Ramos (cell line): ENCODE measurements at regions not wholly inside any gene's neighbourhood (a gene's known extent, or its start where the extent isn't known, plus 50 kb on each side); places are given as distances from the start of the nearest gene placed in this dataset.

ENCODE experiments used
- in situ Hi-C: fragments of 300-500 bp; cut with MboI; formaldehyde crosslinking; loops from one replicate; pipeline ENCODE4 v1.14.3; 2022; ENCODE audit warnings: low sequenced_read_pairs; ENCODE audit not compliant: unreplicated experiment

GRCh38 chr15:69843276-69843899, 254.3 kb downstream of the TLE3 start:
- in situ Hi-C loops, result no loop called here

GRCh38 chr15:69843900-69844304, 253.8 kb downstream of the TLE3 start:
- in situ Hi-C loops, result no loop called here

GRCh38 chr15:69845159-69845558, 252.6 kb downstream of the TLE3 start:
- in situ Hi-C loops, result no loop called here

- in situ Hi-C loops, result no loop called here
Measured at GRCh38 chr15:69847625-69848024, 250.1 kb downstream of the TLE3 start.

GRCh38 chr15:69848096-69848495, 249.6 kb downstream of the TLE3 start:
- in situ Hi-C loops, result no loop called here

- in situ Hi-C loops, result no loop called here
Measured at GRCh38 chr15:69848551-69849231, 249.0 kb downstream of the TLE3 start.

GRCh38 chr15:69849232-69849610, 248.5 kb downstream of the TLE3 start:
- in situ Hi-C loops, result no loop called here

- in situ Hi-C loops, result no loop called here
Measured at GRCh38 chr15:69852482-69852881, 245.2 kb downstream of the TLE3 start.

- in situ Hi-C loops, result no loop called here
Measured at GRCh38 chr15:69852916-69853315, 244.8 kb downstream of the TLE3 start.

GRCh38 chr15:69853544-69853951, 244.2 kb downstream of the TLE3 start:
- in situ Hi-C loops, result no loop called here

- in situ Hi-C loops, result no loop called here
Measured at GRCh38 chr15:69854001-69854400, 243.7 kb downstream of the TLE3 start.

- in situ Hi-C loops, result no loop called here
Measured at GRCh38 chr15:69854521-69855181, 243.1 kb downstream of the TLE3 start.

GRCh38 chr15:69855258-69856000, 242.3 kb downstream of the TLE3 start:
- in situ Hi-C loops, result no loop called here

GRCh38 chr15:69857250-69857649, 240.5 kb downstream of the TLE3 start:
- in situ Hi-C loops, result no loop called here

GRCh38 chr15:69857686-69858391, 239.9 kb downstream of the TLE3 start:
- in situ Hi-C loops, result no loop called here

- in situ Hi-C loops, result no loop called here
Measured at GRCh38 chr15:69858456-69858855, 239.3 kb downstream of the TLE3 start.

GRCh38 chr15:69859866-69860265, 237.9 kb downstream of the TLE3 start:
- in situ Hi-C loops, result no loop called here

- in situ Hi-C loops, result no loop called here
Measured at GRCh38 chr15:69860321-69860720, 237.4 kb downstream of the TLE3 start.

GRCh38 chr15:69860921-69861320, 236.8 kb downstream of the TLE3 start:
- in situ Hi-C loops, result no loop called here
